ENCODE measurements at regions not wholly inside any gene's neighbourhood (a gene's known extent, or its start where the extent isn't known, plus 50 kb on each side); places are given as distances from the start of the nearest gene placed in this dataset.

- no peaks in the 10 kb centered on the region for H3K27me3 Mint-ChIP-seq
- CTCF ChIA-PET = no interaction called here
- no peak overlapping the region for H3K27ac Mint-ChIP-seq
Observed at GRCh38 chr4:125541836-125542385, 227.2 kb downstream of the FAT4 start.

GRCh38 chr4:125546272-125546671 lies 231.5 kb downstream of the FAT4 start:
- ChIA-PET CTCF (no interaction called here), POLR2A (no interaction called here)
- H3K36me3 ChIP-seq (ENCODE audit: insufficient read depth, low read length) = no peaks in the 10 kb centered on the region
- peaks cover 0 to 8% (median 0%) of the 10 kb centered on the region in 5 donors for H3K9me3 Mint-ChIP-seq
- H3K36me3 Mint-ChIP-seq = no peaks in the 10 kb centered on the region
- DNase-seq = no peak
- H3K27ac Mint-ChIP-seq = no peak overlapping the region
- no peak overlapping the region for H3K4me3 Mint-ChIP-seq
- no peaks in the 10 kb centered on the region for H3K27me3 Mint-ChIP-seq
- no peaks in the 10 kb centered on the region for H3K4me1 Mint-ChIP-seq
- H3K27ac ChIP-seq (ENCODE audit: low read depth, low read length) = no peak overlapping the region
- H3K27me3 ChIP-seq (ENCODE audit: insufficient read depth, low read length, poor library complexity, severe bottlenecking) = no peaks in the 10 kb centered on the region
- no peaks in the 10 kb centered on the region for H3K4me1 ChIP-seq (ENCODE audit: insufficient read depth, low read length)
- H3K4me3 ChIP-seq (ENCODE audit: low read length) = no peak overlapping the region
- no peaks in the 10 kb centered on the region for H3K9me3 ChIP-seq (ENCODE audit: low read length)

More at GRCh38 chr4:125541836-125542385, 227.2 kb downstream of the FAT4 start:
- H3K4me3 ChIP-seq (ENCODE audit: low read length) = no peak overlapping the region
- H3K27ac ChIP-seq (ENCODE audit: low read depth, low read length) = no peak overlapping the region
- Mint-ChIP-seq H3K9me3 (peaks cover 0 to 28% (median 4%) of the 10 kb centered on the region in 5 donors), H3K4me1 (no peaks in the 10 kb centered on the region), H3K36me3 (no peaks in the 10 kb centered on the region), H3K4me3 (no peak overlapping the region)
- H3K27me3 ChIP-seq (ENCODE audit: insufficient read depth, low read length, poor library complexity, severe bottlenecking) = no peaks in the 10 kb centered on the region
- no peak for DNase-seq
- no peaks in the 10 kb centered on the region for H3K4me1 ChIP-seq (ENCODE audit: insufficient read depth, low read length)
- H3K9me3 ChIP-seq (ENCODE audit: low read length) = no peaks in the 10 kb centered on the region
- no peaks in the 10 kb centered on the region for H3K36me3 ChIP-seq (ENCODE audit: insufficient read depth, low read length)
- POLR2A ChIA-PET = no interaction called here

- ChIA-PET POLR2A (no interaction called here), CTCF (no interaction called here)
- Mint-ChIP-seq H3K27ac (no peak overlapping the region), H3K36me3 (no peaks in the 10 kb centered on the region), H3K27me3 (no peaks in the 10 kb centered on the region), H3K4me1 (no peaks in the 10 kb centered on the region), H3K4me3 (no peak overlapping the region), H3K9me3 (peaks cover 0 to 8% (median 0%) of the 10 kb centered on the region in 5 donors)
- no peaks in the 10 kb centered on the region for H3K4me1 ChIP-seq (ENCODE audit: insufficient read depth, low read length)
- H3K36me3 ChIP-seq (ENCODE audit: insufficient read depth, low read length) = no peaks in the 10 kb centered on the region
- no peak overlapping the region for H3K27ac ChIP-seq (ENCODE audit: low read depth, low read length)
- no peaks in the 10 kb centered on the region for H3K27me3 ChIP-seq (ENCODE audit: insufficient read depth, low read length, poor library complexity, severe bottlenecking)
- no peak overlapping the region for H3K4me3 ChIP-seq (ENCODE audit: low read length)
- H3K9me3 ChIP-seq (ENCODE audit: low read length) = no peaks in the 10 kb centered on the region
- DNase-seq = no peak
Observed at GRCh38 chr4:125547836-125548235, 233.1 kb downstream of the FAT4 start.

- no peaks in the 10 kb centered on the region for H3K27me3 ChIP-seq (ENCODE audit: insufficient read depth, low read length, poor library complexity, severe bottlenecking)
- no peaks in the 10 kb centered on the region for H3K4me1 ChIP-seq (ENCODE audit: insufficient read depth, low read length)
- DNase-seq = no peak
- H3K36me3 Mint-ChIP-seq = no peaks in the 10 kb centered on the region
- H3K27me3 Mint-ChIP-seq = no peaks in the 10 kb centered on the region
- POLR2A ChIA-PET = no interaction called here
- peaks cover 0 to 9% (median 0%) of the 10 kb centered on the region in 5 donors for H3K9me3 Mint-ChIP-seq
- H3K36me3 ChIP-seq (ENCODE audit: insufficient read depth, low read length) = no peaks in the 10 kb centered on the region
- H3K4me3 Mint-ChIP-seq = no peak overlapping the region
- CTCF ChIA-PET = no interaction called here
- no peak overlapping the region for H3K27ac ChIP-seq (ENCODE audit: low read depth, low read length)
- H3K9me3 ChIP-seq (ENCODE audit: low read length) = no peaks in the 10 kb centered on the region
- H3K4me3 ChIP-seq (ENCODE audit: low read length) = no peak overlapping the region
- no peaks in the 10 kb centered on the region for H3K4me1 Mint-ChIP-seq
- no peak overlapping the region for H3K27ac Mint-ChIP-seq
Observed at GRCh38 chr4:125550769-125551168, 236.0 kb downstream of the FAT4 start.

GRCh38 chr4:125551466-125551865 lies 236.7 kb downstream of the FAT4 start:
- CTCF ChIA-PET = no interaction called here
- Histone ChIP-seq H3K27me3 (ENCODE audit: insufficient read depth, low read length, poor library complexity, severe bottlenecking) (no peaks in the 10 kb centered on the region), H3K27ac (ENCODE audit: low read depth, low read length) (no peak overlapping the region), H3K36me3 (ENCODE audit: insufficient read depth, low read length) (no peaks in the 10 kb centered on the region), H3K9me3 (ENCODE audit: low read length) (no peaks in the 10 kb centered on the region), H3K4me3 (ENCODE audit: low read length) (no peak overlapping the region), H3K4me1 (ENCODE audit: insufficient read depth, low read length) (no peaks in the 10 kb centered on the region)
- Mint-ChIP-seq H3K27ac (no peak overlapping the region), H3K4me1 (no peaks in the 10 kb centered on the region), H3K4me3 (no peak overlapping the region), H3K36me3 (no peaks in the 10 kb centered on the region), H3K9me3 (peaks cover 0 to 10% (median 0%) of the 10 kb centered on the region in 5 donors), H3K27me3 (no peaks in the 10 kb centered on the region)
- POLR2A ChIA-PET = no interaction called here
- DNase-seq = no peak

- Histone ChIP-seq H3K27me3 (ENCODE audit: insufficient read depth, low read length, poor library complexity, severe bottlenecking) (no peaks in the 10 kb centered on the region), H3K36me3 (ENCODE audit: insufficient read depth, low read length) (no peaks in the 10 kb centered on the region), H3K4me3 (ENCODE audit: low read length) (no peak overlapping the region), H3K4me1 (ENCODE audit: insufficient read depth, low read length) (no peaks in the 10 kb centered on the region), H3K27ac (ENCODE audit: low read depth, low read length) (no peak overlapping the region), H3K9me3 (ENCODE audit: low read length) (no peaks in the 10 kb centered on the region)
- Mint-ChIP-seq H3K4me1 (no peaks in the 10 kb centered on the region), H3K36me3 (no peaks in the 10 kb centered on the region), H3K27ac (no peak overlapping the region), H3K27me3 (no peaks in the 10 kb centered on the region), H3K9me3 (peaks cover 0 to 13% (median 0%) of the 10 kb centered on the region in 5 donors), H3K4me3 (no peak overlapping the region)
- no peak for DNase-seq
- ChIA-PET CTCF (no interaction called here), POLR2A (no interaction called here)
Observed at GRCh38 chr4:125551967-125552366, 237.2 kb downstream of the FAT4 start.

GRCh38 chr4:125572601-125573000 lies 257.8 kb downstream of the FAT4 start:
- H3K4me1 ChIP-seq (ENCODE audit: insufficient read depth, low read length) = no peaks in the 10 kb centered on the region
- H3K9me3 ChIP-seq (ENCODE audit: low read length) = no peaks in the 10 kb centered on the region
- ChIA-PET CTCF (no interaction called here), POLR2A (no interaction called here)
- H3K36me3 ChIP-seq (ENCODE audit: insufficient read depth, low read length) = no peaks in the 10 kb centered on the region
- no peak for DNase-seq
- H3K27ac Mint-ChIP-seq = no peak overlapping the region
- H3K36me3 Mint-ChIP-seq = no peaks in the 10 kb centered on the region
- no peaks in the 10 kb centered on the region for H3K4me1 Mint-ChIP-seq
- H3K4me3 Mint-ChIP-seq = no peak overlapping the region
- no peaks in the 10 kb centered on the region for H3K27me3 ChIP-seq (ENCODE audit: insufficient read depth, low read length, poor library complexity, severe bottlenecking)
- no peak overlapping the region for H3K4me3 ChIP-seq (ENCODE audit: low read length)
- H3K27ac ChIP-seq (ENCODE audit: low read depth, low read length) = no peak overlapping the region
- H3K27me3 Mint-ChIP-seq = no peaks in the 10 kb centered on the region
- peaks cover 0 to 6% (median 4%) of the 10 kb centered on the region in 5 donors for H3K9me3 Mint-ChIP-seq

GRCh38 chr4:125573368-125573767 lies 258.6 kb downstream of the FAT4 start:
- H3K4me1 ChIP-seq (ENCODE audit: insufficient read depth, low read length) = no peaks in the 10 kb centered on the region
- no peaks in the 10 kb centered on the region for H3K27me3 ChIP-seq (ENCODE audit: insufficient read depth, low read length, poor library complexity, severe bottlenecking)
- ChIA-PET CTCF (no interaction called here), POLR2A (no interaction called here)
- no peaks in the 10 kb centered on the region for H3K9me3 ChIP-seq (ENCODE audit: low read length)
- no peaks in the 10 kb centered on the region for H3K4me1 Mint-ChIP-seq
- no peak overlapping the region for H3K4me3 ChIP-seq (ENCODE audit: low read length)
- H3K4me3 Mint-ChIP-seq = no peak overlapping the region
- DNase-seq = no peak
- no peaks in the 10 kb centered on the region for H3K36me3 Mint-ChIP-seq
- peaks cover 0 to 6% (median 4%) of the 10 kb centered on the region in 5 donors for H3K9me3 Mint-ChIP-seq
- H3K27ac Mint-ChIP-seq = peak overlapping the region in 1 of 8 donors; percentile 67
- H3K27me3 Mint-ChIP-seq = no peaks in the 10 kb centered on the region
- H3K27ac ChIP-seq (ENCODE audit: low read depth, low read length) = no peak overlapping the region
- no peaks in the 10 kb centered on the region for H3K36me3 ChIP-seq (ENCODE audit: insufficient read depth, low read length)

GRCh38 chr4:125573786-125574185 lies 259.0 kb downstream of the FAT4 start:
- Mint-ChIP-seq H3K9me3 (peaks cover 0 to 6% (median 4%) of the 10 kb centered on the region in 5 donors), H3K36me3 (no peaks in the 10 kb centered on the region), H3K27ac (no peak overlapping the region), H3K4me1 (no peaks in the 10 kb centered on the region), H3K4me3 (no peak overlapping the region), H3K27me3 (no peaks in the 10 kb centered on the region)
- DNase-seq = no peak
- H3K27ac ChIP-seq (ENCODE audit: low read depth, low read length) = no peak overlapping the region
- H3K9me3 ChIP-seq (ENCODE audit: low read length) = no peaks in the 10 kb centered on the region
- H3K4me3 ChIP-seq (ENCODE audit: low read length) = no peak overlapping the region
- no peaks in the 10 kb centered on the region for H3K27me3 ChIP-seq (ENCODE audit: insufficient read depth, low read length, poor library complexity, severe bottlenecking)
- CTCF ChIA-PET = no interaction called here
- H3K36me3 ChIP-seq (ENCODE audit: insufficient read depth, low read length) = no peaks in the 10 kb centered on the region
- H3K4me1 ChIP-seq (ENCODE audit: insufficient read depth, low read length) = no peaks in the 10 kb centered on the region
- POLR2A ChIA-PET = no interaction called here
